ENCODE measurements at regions not wholly inside any gene's neighbourhood (a gene's known extent, or its start where the extent isn't known, plus 50 kb on each side); places are given as distances from the start of the nearest gene placed in this dataset.

DNA sequence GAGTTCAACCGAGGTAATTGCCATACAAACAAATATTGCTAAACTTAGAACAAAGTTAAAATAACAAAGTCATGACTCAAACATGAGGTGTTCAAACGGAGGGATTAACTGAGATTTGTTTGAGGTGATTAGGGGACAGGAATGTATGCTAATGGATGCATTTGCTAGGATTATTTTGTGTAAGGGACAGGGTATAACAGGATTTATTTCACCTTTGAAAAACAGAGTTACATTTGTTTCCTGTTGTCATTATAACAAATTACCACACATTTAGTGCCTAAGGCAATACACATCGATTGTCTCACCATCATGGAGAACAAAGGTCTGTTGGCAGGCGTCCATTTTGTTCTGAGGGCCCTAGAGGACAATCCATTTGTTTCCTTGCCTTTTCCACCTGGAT is 304.3 kb upstream of the CNTNAP5 start:
- no peak for TF ChIP-seq CTCF (IDR thresholded peaks at IDR 0.05; ENCODE audit: unreplicated experiment in 3 of 3)
- no peaks in the 10 kb centered on the region for H3K9me3 Mint-ChIP-seq
- H3K36me3 Mint-ChIP-seq (ENCODE audit: low read depth), result no peaks in the 10 kb centered on the region
- no peak overlapping the region for H3K4me3 Mint-ChIP-seq
- no peaks in the 10 kb centered on the region for H3K4me1 Mint-ChIP-seq
- H3K27ac Mint-ChIP-seq, result no peak overlapping the region
- H3K27me3 Mint-ChIP-seq (ENCODE audit: low read depth), result no peaks in the 10 kb centered on the region

- no peak for TF ChIP-seq CTCF (IDR thresholded peaks at IDR 0.05; ENCODE audit: unreplicated experiment in 3 of 3)
- H3K4me1 Mint-ChIP-seq, result no peaks in the 10 kb centered on the region
- H3K36me3 Mint-ChIP-seq (ENCODE audit: low read depth), result no peaks in the 10 kb centered on the region
- H3K27ac Mint-ChIP-seq, result no peak overlapping the region
- H3K4me3 Mint-ChIP-seq, result no peak overlapping the region
- H3K27me3 Mint-ChIP-seq (ENCODE audit: low read depth), result no peaks in the 10 kb centered on the region
- H3K9me3 Mint-ChIP-seq, result no peaks in the 10 kb centered on the region
Observed at GRCh38 chr2:123723706-123724105, 301.4 kb upstream of the CNTNAP5 start.

DNA sequence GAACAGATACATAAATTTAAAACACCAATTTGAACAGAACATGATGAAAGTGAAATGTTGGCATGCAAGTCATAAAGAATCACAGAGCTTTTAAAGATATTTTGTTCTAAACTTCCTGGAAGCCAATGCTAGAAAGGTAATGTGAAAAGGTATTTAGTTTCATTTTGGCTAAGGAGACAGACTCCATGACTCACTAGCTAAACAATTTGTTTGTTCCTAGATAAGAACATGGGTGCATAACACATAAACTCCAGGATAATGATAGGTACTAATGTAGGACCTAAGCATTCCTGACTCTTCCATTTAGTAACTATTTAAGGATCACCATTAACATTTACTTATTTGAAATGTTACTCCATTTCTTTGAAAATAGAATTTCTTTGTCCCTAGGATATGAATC is 292.5 kb upstream of the CNTNAP5 start:
- Mint-ChIP-seq H3K27ac (no peak overlapping the region), H3K4me3 (no peak overlapping the region), H3K36me3 (ENCODE audit: low read depth) (no peaks in the 10 kb centered on the region), H3K9me3 (no peaks in the 10 kb centered on the region), H3K4me1 (no peaks in the 10 kb centered on the region), H3K27me3 (ENCODE audit: low read depth) (no peaks in the 10 kb centered on the region)
- no peak for TF ChIP-seq CTCF (IDR thresholded peaks at IDR 0.05; ENCODE audit: unreplicated experiment in 3 of 3)

DNA sequence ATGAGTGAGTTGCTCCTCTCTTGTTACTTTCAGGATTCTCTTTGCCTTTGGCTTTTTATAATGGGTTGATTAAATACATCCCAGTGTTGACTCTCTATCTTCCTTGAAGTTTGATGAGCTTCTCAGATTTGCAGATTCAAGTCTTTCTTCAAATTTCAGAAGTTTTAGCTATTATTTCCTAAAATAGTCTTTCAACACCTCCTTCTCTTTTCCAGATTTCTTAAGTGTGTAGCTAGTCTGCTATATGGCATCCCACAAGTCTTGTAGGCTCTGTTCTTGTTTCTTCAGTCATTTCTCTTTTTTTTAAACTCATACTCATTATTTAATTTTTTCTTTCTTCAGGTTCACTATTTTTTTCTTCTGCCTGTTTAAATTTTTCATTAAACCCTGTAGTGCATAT is 287.7 kb upstream of the CNTNAP5 start:
- Mint-ChIP-seq H3K4me1 (no peaks in the 10 kb centered on the region), H3K27me3 (ENCODE audit: low read depth) (no peaks in the 10 kb centered on the region), H3K36me3 (ENCODE audit: low read depth) (no peaks in the 10 kb centered on the region), H3K4me3 (no peak overlapping the region), H3K9me3 (no peaks in the 10 kb centered on the region), H3K27ac (no peak overlapping the region)
- no peak for TF ChIP-seq CTCF (IDR thresholded peaks at IDR 0.05; ENCODE audit: unreplicated experiment in 3 of 3)

DNA sequence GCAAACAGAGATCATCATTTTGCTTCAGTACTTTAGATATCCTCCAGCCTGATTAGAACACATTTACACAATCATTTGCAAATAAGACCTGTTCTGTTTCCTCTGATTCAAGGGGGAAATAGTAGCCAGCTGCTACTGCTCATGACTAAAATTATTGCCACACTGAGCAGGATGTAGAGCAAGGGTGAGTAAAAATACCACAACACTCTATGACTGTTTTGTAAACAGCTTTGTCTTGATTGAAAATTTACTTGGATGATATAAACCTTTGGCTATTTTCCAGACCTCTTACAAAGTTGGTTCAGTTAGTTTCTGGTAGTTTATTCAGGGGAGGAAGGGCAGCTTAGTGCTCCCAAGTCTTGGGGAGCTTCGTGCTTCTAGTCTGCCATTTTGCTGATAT is 286.4 kb upstream of the CNTNAP5 start:
- TF ChIP-seq CTCF (IDR thresholded peaks at IDR 0.05; ENCODE audit: unreplicated experiment in 3 of 3), result no peak
- H3K9me3 Mint-ChIP-seq, result no peaks in the 10 kb centered on the region

DNA sequence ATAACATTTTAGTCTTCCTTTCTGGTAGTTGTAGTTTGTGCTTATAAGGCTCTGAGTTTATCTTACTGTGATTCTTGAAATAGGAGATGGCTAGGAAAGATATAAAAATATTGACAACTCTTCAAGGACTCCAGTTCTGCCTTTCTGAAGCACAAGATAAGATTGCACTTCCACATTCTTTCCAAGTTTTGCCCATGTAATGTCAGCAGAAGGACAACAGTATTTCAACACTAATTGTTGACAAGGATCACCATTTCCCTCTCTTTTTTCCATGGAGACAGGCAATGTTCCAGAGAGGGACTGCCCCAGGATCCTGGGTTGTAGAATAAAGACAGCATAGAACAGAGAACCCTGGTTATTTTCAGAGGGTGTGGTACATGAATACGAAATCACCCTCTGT is 279.1 kb upstream of the CNTNAP5 start:
- TF ChIP-seq CTCF (IDR thresholded peaks at IDR 0.05; ENCODE audit: unreplicated experiment in 3 of 3), result no peak
- Mint-ChIP-seq H3K27ac (no peak overlapping the region), H3K36me3 (ENCODE audit: low read depth) (no peaks in the 10 kb centered on the region), H3K4me3 (no peak overlapping the region), H3K4me1 (no peaks in the 10 kb centered on the region), H3K9me3 (no peaks in the 10 kb centered on the region), H3K27me3 (ENCODE audit: low read depth) (no peaks in the 10 kb centered on the region)

More for the DNA sequence above, 286.4 kb upstream of the CNTNAP5 start:
- Mint-ChIP-seq H3K4me3 (no peak overlapping the region), H3K36me3 (ENCODE audit: low read depth) (no peaks in the 10 kb centered on the region), H3K27ac (no peak overlapping the region), H3K4me1 (no peaks in the 10 kb centered on the region), H3K27me3 (ENCODE audit: low read depth) (no peaks in the 10 kb centered on the region)
